ENCODE measurements at regions not wholly inside any gene's neighbourhood (a gene's known extent, or its start where the extent isn't known, plus 50 kb on each side); places are given as distances from the start of the nearest gene placed in this dataset.

GRCh38 chr2:193527146-193527545 lies 1332.4 kb upstream of the TMEFF2 start:
- no peak for TF ChIP-seq CTCF (IDR thresholded peaks at IDR 0.05; ENCODE audit: insufficient read depth, low read length, missing control alignments)
- no peak for DNase-seq (ENCODE audit: low read depth, low spot score)
- ChIA-PET CTCF (no interaction called here), POLR2A (no interaction called here)
- H3K4me3 ChIP-seq (ENCODE audit: low read depth, low read length), result no peak overlapping the region

DNA sequence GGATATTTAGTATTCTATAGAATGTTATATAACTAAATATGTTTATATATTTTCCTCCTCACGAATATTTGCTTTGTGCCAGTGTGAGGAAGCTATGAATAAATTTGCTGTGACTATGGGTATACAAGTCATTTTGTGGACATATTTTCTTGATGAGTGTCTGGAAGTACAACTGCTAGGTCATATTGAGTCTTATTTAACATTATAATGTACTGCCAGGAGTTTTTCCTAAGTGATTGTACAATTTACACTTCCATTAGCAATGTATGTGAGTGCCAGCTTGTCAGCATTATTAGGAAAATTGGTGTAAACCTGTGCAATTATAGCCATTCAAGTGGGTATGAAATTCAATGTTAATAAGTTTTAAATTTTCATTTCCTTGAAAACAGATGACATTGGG lies 1328.9 kb upstream of the TMEFF2 start:
- ChIA-PET POLR2A (no interaction called here), CTCF (no interaction called here)
- TF ChIP-seq CTCF (IDR thresholded peaks at IDR 0.05; ENCODE audit: insufficient read depth, low read length, missing control alignments), result no peak
- H3K4me3 ChIP-seq (ENCODE audit: low read depth, low read length), result no peak overlapping the region
- no peak for DNase-seq (ENCODE audit: low read depth, low spot score)

DNA sequence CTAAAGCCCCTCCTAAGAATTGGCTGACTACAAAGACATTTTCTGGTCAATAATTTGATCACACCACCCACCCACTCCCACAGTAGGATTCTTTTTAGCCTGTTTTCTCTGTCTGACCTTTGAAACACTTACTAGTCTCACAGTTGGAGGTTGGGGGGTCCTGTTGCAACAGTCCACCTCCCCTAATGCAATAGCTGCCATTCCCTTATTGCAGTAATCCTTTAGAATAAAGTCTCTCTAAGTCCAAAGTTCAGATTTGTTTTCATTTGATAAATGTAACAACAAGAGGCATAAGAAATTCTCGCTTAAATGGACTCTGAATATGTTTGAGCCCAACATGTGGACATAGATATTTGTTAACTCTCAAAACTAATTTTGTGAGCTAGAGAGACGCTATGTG lies 1326.8 kb upstream of the TMEFF2 start:
- POLR2A ChIA-PET, result no interaction called here
- no peak overlapping the region for H3K4me3 ChIP-seq (ENCODE audit: low read depth, low read length)
- no peak for TF ChIP-seq CTCF (IDR thresholded peaks at IDR 0.05; ENCODE audit: insufficient read depth, low read length, missing control alignments)
- no peak for DNase-seq (ENCODE audit: low read depth, low spot score)
- CTCF ChIA-PET, result no interaction called here

DNA sequence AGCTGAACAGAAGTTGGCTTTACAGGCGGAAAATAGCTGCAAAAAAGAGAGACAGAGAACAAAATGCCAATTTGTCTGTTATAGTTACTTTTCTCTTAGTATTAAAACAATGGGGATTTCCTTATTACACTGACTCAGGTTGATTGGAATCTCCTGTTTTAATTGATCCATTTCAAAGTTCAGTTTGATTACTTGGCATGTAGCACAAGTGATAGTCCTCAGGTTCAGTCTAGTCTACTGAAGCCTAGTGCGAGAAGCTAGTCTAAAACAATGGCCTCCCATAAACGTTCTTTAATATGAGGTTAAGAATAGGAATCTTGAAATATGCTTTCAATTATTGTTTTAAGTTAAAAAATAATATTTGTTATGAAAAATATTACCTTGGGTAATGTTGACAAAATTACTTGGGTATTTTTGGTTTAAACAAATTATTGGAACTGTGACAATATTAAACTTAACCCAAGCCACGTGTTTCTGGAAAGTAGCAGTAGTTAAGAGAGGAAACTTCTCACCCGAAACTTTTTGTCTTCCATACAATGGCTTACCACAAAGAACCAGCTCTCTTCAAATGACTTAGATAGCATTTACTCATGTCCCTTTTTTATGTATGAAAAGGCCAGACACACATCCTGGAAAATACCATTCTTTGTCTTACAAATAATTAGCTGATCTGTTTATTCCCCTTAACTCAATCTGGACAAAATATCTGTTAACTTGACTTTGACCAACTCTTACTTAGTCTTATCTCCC lies 1326.2 kb upstream of the TMEFF2 start:
- ChIA-PET CTCF (no interaction called here), POLR2A (no interaction called here)
- no peak overlapping the region for H3K4me3 ChIP-seq (ENCODE audit: low read depth, low read length)
- DNase-seq (ENCODE audit: low read depth, low spot score), result no peak
- TF ChIP-seq CTCF (IDR thresholded peaks at IDR 0.05; ENCODE audit: insufficient read depth, low read length, missing control alignments), result no peak

- no peak for DNase-seq (ENCODE audit: low read depth, low spot score)
- no peak overlapping the region for H3K4me3 ChIP-seq (ENCODE audit: low read depth, low read length)
- ChIA-PET CTCF (no interaction called here), POLR2A (no interaction called here)
- no peak for TF ChIP-seq CTCF (IDR thresholded peaks at IDR 0.05; ENCODE audit: insufficient read depth, low read length, missing control alignments)
Observed at GRCh38 chr2:193518041-193518817, 1323.5 kb upstream of the TMEFF2 start.

DNA sequence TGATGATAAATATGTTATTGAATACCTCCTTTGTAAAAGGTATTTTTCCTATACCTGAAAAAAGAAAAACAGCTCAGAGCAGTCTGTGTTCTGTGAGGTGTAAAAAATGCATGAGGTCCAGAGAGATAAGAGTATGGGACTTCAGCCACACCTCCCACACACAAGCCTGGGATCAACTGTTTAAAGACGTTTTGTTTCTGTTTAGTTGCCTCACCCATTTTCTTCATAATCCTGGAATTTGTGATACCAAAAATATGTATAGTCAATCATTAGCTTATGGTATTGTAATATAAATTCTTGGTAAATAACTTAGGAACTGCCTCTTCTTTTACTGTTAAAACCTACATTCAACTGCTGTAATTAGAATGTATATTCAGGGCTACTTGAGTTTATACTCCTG lies 1322.9 kb upstream of the TMEFF2 start:
- POLR2A ChIA-PET, result no interaction called here
- CTCF ChIA-PET, result no interaction called here
- no peak for TF ChIP-seq CTCF (IDR thresholded peaks at IDR 0.05; ENCODE audit: insufficient read depth, low read length, missing control alignments)
- no peak overlapping the region for H3K4me3 ChIP-seq (ENCODE audit: low read depth, low read length)
- no peak for DNase-seq (ENCODE audit: low read depth, low spot score)

Data from AG04449 (cell line).